ENCODE measurements at regions not wholly inside any gene's neighbourhood (a gene's known extent, or its start where the extent isn't known, plus 50 kb on each side); places are given as distances from the start of the nearest gene placed in this dataset.

DNA sequence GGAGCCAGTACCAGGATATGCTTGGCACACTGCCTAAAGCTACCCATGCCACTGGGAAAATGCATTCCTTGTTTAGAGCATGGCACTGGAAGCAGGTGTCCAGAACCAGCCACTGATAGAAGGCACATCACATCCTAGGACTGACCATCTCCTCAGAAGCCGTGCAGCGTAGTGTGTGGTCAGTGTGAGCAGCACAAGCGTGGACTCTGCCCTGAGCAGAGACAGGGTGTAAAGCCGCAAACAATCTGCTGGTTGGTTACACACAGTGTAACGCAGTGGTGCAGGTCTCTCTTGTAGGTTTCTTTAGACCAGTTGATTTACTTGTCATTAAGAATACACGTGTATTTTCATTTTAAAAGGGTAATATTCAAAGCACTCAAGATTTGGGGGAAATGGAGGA, 377.8 kb upstream of the HS6ST1 start:
- CTCF ChIA-PET, result no interaction called here
- POLR2A ChIA-PET, result no interaction called here

DNA sequence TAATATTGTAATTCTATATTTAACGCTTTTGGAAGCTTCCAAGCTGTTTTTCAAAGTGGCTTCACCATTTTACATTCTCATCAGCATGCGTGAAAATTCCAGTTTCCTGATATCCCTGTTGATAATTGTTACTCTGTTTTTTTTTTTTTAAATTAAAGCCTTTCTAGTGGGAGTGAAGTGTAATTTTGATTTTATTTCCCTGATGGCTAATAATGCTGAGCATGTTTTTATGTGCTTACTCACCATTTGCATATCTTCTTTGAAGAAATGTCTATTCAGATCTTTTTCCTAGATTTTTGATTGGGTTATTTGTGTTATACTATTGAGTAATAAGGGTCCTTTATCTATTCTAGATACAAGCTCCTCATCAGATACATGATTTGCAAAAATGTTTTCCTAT, 382.8 kb upstream of the HS6ST1 start:
- TF ChIP-seq, protein P1, sequence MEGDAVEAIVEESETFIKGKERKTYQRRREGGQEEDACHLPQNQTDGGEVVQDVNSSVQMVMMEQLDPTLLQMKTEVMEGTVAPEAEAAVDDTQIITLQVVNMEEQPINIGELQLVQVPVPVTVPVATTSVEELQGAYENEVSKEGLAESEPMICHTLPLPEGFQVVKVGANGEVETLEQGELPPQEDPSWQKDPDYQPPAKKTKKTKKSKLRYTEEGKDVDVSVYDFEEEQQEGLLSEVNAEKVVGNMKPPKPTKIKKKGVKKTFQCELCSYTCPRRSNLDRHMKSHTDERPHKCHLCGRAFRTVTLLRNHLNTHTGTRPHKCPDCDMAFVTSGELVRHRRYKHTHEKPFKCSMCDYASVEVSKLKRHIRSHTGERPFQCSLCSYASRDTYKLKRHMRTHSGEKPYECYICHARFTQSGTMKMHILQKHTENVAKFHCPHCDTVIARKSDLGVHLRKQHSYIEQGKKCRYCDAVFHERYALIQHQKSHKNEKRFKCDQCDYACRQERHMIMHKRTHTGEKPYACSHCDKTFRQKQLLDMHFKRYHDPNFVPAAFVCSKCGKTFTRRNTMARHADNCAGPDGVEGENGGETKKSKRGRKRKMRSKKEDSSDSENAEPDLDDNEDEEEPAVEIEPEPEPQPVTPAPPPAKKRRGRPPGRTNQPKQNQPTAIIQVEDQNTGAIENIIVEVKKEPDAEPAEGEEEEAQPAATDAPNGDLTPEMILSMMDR (IDR thresholded peaks at IDR 0.05; ENCODE audit: low read depth, low read length), result no peak
- ChIA-PET POLR2A (no interaction called here), CTCF (no interaction called here)
- Histone ChIP-seq H3K4me3 (ENCODE audit: low read depth, low read length) (no peak overlapping the region), H3K27ac (ENCODE audit: low read depth, low read length) (no peak overlapping the region), H3K27me3 (ENCODE audit: control insufficient read depth, insufficient read depth, low read length) (peaks cover 4% of the 10 kb centered on the region), H3K9me3 (ENCODE audit: control insufficient read depth, insufficient read depth, low read length) (no peaks in the 10 kb centered on the region)
- no peak for DNase-seq (ENCODE audit: low read depth, low spot score)

More for the DNA sequence above, 377.8 kb upstream of the HS6ST1 start:
- Histone ChIP-seq H3K27ac (ENCODE audit: low read depth, low read length) (no peak overlapping the region), H3K27me3 (ENCODE audit: control insufficient read depth, insufficient read depth, low read length) (peaks cover 27% of the 10 kb centered on the region), H3K4me3 (ENCODE audit: low read depth, low read length) (no peak overlapping the region), H3K9me3 (ENCODE audit: control insufficient read depth, insufficient read depth, low read length) (no peaks in the 10 kb centered on the region)
- no peak for DNase-seq (ENCODE audit: low read depth, low spot score)
- TF ChIP-seq, protein P1 (IDR thresholded peaks at IDR 0.05; ENCODE audit: low read depth, low read length), result no peak

DNA sequence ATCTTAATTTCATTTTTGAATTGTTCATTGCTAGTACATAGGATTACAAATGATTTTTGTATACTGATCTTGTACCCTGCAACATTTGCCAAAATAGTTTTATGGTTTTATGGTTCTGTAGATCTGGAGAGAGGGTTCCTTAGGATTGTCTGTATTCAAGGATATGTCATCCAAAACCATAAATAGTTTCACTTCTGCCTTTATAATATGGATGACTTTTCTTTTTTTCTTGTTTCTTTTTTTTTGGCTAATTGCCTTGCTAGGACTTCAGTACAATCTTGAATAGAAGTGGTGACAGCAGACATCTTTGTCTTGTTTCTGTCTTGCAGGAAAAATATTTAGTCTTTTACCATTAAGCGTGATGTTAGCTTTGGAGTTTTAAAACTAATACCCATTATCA, 383.9 kb upstream of the HS6ST1 start:
- Histone ChIP-seq H3K9me3 (ENCODE audit: control insufficient read depth, insufficient read depth, low read length) (peaks cover 3% of the 10 kb centered on the region; the same call in 1 of the 2 replicates), H3K27me3 (ENCODE audit: control insufficient read depth, insufficient read depth, low read length) (no peaks in the 10 kb centered on the region), H3K4me3 (ENCODE audit: low read depth, low read length) (no peak overlapping the region), H3K27ac (ENCODE audit: low read depth, low read length) (no peak overlapping the region)
- CTCF ChIA-PET, result no interaction called here
- TF ChIP-seq, protein P1 (IDR thresholded peaks at IDR 0.05; ENCODE audit: low read depth, low read length), result no peak
- POLR2A ChIA-PET, result no interaction called here
- DNase-seq (ENCODE audit: low read depth, low spot score), result no peak

DNA sequence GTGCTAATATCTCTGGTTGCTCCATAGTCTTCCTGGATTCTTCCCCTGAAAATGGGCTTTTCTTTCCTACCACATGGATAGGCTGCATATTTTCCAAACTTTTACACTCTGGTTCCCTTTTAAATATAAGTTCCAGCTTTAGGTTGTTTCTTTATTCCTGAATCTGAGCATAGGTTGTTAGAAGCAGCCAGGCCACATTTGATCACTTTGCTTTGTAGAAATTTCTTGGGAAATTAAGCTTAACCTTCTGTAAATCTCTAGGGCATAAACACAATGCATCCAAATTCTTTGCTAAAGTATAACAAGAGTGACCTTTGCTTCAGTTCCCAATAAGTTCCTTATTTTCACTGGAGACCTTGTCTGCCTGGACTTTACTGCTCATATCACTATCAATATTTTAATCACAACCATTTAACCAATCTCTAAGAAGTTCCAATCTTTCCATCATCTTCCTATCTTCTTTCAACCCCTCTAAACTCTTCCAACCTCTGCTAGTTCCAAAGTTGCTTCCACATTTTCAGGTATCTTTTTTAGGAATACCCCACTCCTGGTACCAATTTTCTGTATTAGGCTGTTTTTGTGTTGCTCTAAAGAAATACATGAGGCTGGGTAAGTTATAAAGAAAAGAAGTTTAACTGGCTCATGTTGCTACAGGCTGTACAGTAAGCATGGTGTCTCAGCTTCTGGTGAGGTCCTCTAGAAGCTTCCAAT, 389.6 kb upstream of the HS6ST1 start:
- ChIA-PET POLR2A (no interaction called here), CTCF (no interaction called here)
- TF ChIP-seq, protein P1 (IDR thresholded peaks at IDR 0.05; ENCODE audit: low read depth, low read length), result no peak
- Histone ChIP-seq H3K27me3 (ENCODE audit: control insufficient read depth, insufficient read depth, low read length) (peaks cover 3% of the 10 kb centered on the region), H3K9me3 (ENCODE audit: control insufficient read depth, insufficient read depth, low read length) (peaks cover 11% of the 10 kb centered on the region), H3K4me3 (ENCODE audit: low read depth, low read length) (no peak overlapping the region), H3K27ac (ENCODE audit: low read depth, low read length) (no peak overlapping the region)
- no peak for DNase-seq (ENCODE audit: low read depth, low spot score)

DNA sequence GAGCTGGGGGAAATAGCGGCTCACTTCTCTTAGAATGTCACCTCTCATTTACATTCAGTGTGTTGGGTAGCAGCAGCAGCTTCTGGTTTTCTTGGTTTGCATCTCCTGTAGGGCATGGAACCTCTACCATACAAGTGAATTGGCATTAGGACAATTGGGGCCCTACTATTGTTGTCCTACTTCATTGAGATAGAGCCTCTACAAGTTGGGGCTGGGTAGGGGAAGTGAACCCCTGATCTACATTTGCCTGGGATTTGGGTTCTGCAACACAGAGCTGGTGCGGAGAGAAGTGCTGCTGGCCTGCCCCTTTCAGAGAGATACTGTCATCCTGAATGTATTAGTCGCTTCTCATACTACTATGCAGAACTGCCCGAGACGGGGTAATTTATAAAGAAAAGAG, 391.6 kb upstream of the HS6ST1 start:
- H3K9me3 ChIP-seq (ENCODE audit: control insufficient read depth, insufficient read depth, low read length), result peaks cover 11% of the 10 kb centered on the region
- H3K27me3 ChIP-seq (ENCODE audit: control insufficient read depth, insufficient read depth, low read length), result peaks cover 12% of the 10 kb centered on the region
- H3K27ac ChIP-seq (ENCODE audit: low read depth, low read length), result no peak overlapping the region
- CTCF ChIA-PET, result interaction anchor here (1.5 kb wide), 1 partner anchor 10 kb away, joined by 4 read pairs; no protein-coding TSS in a partner anchor
- DNase-seq (ENCODE audit: low read depth, low spot score), result no peak
- no peak overlapping the region for H3K4me3 ChIP-seq (ENCODE audit: low read depth, low read length)
- TF ChIP-seq, protein P1 (IDR thresholded peaks at IDR 0.05; ENCODE audit: low read depth, low read length), result no peak
- POLR2A ChIA-PET, result no interaction called here

All from AG04450 (cell line).